ENCODE measurements at regions not wholly inside any gene's neighbourhood (a gene's known extent, or its start where the extent isn't known, plus 50 kb on each side); places are given as distances from the start of the nearest gene placed in this dataset.

- DNase-seq (ENCODE audit: low spot score in 2 of 2) (no peak), FAIRE-seq (no peak)
Observed at GRCh38 chr4:13316354-13316753, 167.8 kb downstream of the RAB28 start.

- no peak for FAIRE-seq
Observed at GRCh38 chr4:13313856-13314255, 170.3 kb downstream of the RAB28 start.

DNA sequence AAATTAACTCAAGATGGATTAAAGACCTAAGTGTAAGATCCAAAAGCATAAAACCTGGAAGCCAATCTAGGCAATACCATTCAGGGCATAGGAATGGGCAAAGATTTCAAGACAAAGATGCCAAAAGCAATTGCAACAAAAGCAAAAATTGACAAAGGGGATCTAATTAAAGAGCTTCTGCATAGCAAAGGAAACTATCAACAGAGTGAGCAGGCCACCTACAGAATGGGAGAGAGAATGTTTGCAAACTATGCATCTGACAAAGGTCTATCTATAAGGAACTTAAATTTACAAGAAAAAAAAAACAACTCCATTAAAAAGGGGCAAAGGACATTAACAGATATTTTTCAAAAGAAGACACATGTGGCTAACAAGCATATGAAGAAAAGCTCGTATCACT is 171.9 kb downstream of the RAB28 start:
- FAIRE-seq (no peak), DNase-seq (ENCODE audit: low spot score in 2 of 2) (no peak)

More at GRCh38 chr4:13313856-13314255, 170.3 kb downstream of the RAB28 start:
- no peak for DNase-seq (ENCODE audit: low spot score in 2 of 2)

- no peak for FAIRE-seq
Observed at GRCh38 chr4:13309751-13310150, 174.4 kb downstream of the RAB28 start.

DNA sequence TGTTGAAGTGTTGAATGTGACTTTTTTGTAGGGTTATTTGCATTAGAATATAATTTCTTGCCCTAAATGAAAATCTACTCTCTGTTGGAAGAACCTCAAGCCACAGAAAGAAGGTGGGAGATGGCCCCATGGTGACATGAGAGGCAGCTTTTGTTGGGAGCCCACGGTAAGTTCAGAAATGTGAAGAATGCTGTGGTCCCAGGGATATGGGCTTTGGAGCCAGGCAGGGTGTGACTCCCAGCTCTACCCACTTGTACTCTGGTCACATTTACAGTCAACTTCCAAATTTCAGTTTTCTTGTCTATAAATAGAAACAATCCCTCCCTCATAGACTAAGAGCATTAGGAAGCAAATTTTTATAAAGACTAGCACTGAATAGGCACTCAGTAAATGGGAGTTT is 177.8 kb downstream of the RAB28 start:
- FAIRE-seq (no peak), DNase-seq (ENCODE audit: low spot score in 2 of 2) (no peak)

More at GRCh38 chr4:13309751-13310150, 174.4 kb downstream of the RAB28 start:
- DNase-seq (ENCODE audit: low spot score in 2 of 2), result no peak

- FAIRE-seq, result no peak
- DNase-seq (ENCODE audit: low spot score in 2 of 2), result no peak
Observed at GRCh38 chr4:13302876-13303275, 181.3 kb downstream of the RAB28 start.

DNA sequence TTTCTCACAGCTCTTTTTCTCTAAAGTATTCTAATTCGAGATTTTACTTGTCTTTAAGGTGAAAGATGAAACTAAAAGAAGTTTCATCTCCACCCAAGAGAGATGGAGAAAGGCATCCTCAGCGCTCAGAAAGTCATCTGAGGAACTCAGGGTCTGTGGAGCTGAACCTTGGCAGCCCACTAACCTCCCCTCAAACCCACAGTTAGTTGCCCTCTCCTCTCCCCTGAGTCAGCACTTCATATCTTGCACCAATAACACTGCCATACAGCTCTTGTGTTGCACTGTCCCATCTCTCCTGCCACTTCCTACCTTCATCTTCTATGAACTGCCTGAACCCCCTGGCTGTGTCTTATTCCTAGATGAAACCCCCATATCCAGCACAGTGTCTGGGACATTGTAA is 184.8 kb downstream of the RAB28 start:
- no peak for FAIRE-seq
- no peak for DNase-seq (ENCODE audit: low spot score in 2 of 2)

DNA sequence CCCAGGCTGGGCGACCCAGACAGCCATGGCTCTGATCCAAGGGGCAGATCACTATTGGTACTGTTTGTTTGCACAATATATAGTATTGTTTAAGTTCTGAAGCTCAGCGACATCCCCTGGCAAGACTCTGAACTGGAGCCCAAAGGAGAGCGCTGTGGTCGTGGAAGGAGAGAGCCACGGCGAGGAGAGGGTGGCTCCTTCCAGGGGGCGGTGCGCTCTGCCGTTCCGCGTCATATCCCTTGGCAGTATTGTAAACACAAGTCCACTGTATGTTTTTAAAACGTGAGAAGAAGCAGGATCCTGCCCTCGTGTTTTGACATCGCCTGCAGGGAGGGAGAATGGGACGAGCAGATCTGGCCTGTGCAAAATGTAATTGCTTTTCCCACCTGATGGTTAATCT is 185.5 kb downstream of the RAB28 start:
- FAIRE-seq, result no peak
- no peak for DNase-seq (ENCODE audit: low spot score in 2 of 2)

- no peak for FAIRE-seq
- no peak for DNase-seq (ENCODE audit: low spot score in 2 of 2)
Observed at GRCh38 chr4:13296986-13297385, 187.2 kb downstream of the RAB28 start.

GRCh38 chr4:13294961-13295605 is 189.1 kb downstream of the RAB28 start:
- no peak for DNase-seq (ENCODE audit: low spot score in 2 of 2)

GRCh38 chr4:13292372-13292771 is 191.8 kb downstream of the RAB28 start:
- DNase-seq (ENCODE audit: low spot score in 2 of 2), result no peak

More at GRCh38 chr4:13294961-13295605, 189.1 kb downstream of the RAB28 start:
- FAIRE-seq, result no peak

DNA sequence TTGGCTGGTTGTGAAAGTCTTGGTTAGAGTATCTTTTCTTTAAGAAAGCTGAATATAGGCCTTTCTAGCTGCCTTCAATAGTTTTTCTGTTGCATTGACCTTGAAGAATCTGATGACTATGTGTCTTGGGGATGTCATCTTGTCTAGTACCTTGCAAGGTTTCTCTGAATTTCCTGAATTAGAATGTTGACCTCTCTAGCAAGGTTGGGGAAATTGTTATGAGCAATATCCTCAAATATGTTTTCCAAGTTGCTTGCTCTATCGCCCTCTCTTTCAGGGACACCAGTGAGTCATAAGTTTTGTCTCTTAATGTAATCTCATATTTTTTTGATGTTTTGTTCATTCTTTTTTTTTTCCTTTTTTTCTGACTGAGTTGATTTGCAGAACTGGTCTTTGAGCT is 194.7 kb downstream of the RAB28 start:
- DNase-seq (ENCODE audit: low spot score in 2 of 2) (no peak), FAIRE-seq (no peak)

More at GRCh38 chr4:13292372-13292771, 191.8 kb downstream of the RAB28 start:
- no peak for FAIRE-seq

GRCh38 chr4:13285336-13285735 is 198.8 kb downstream of the RAB28 start:
- FAIRE-seq (no peak), DNase-seq (ENCODE audit: low spot score in 2 of 2) (no peak)

GRCh38 chr4:13284932-13285331 is 199.2 kb downstream of the RAB28 start:
- FAIRE-seq (no peak), DNase-seq (ENCODE audit: low spot score in 2 of 2) (no peak)

DNA sequence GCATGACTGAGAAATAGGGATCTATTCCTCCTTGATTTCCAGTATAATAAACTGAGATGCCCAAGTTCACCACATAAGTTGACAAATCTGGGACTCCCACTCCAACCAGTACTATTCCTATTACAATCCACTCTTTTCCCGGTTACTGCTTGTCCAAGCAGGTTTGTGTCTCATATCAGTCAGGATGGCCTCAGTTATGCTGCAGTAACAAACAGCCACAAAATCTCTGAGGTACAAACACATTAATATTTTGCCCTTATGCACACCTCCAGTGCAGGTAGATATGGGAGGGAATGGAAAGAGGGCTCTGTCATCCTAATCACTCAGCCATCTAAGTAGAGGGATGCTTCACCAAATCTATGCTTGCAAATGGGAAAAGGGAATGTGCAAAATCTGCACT is 207.8 kb downstream of the RAB28 start:
- FAIRE-seq, result no peak
- no peak for DNase-seq (ENCODE audit: low spot score in 2 of 2)

DNA sequence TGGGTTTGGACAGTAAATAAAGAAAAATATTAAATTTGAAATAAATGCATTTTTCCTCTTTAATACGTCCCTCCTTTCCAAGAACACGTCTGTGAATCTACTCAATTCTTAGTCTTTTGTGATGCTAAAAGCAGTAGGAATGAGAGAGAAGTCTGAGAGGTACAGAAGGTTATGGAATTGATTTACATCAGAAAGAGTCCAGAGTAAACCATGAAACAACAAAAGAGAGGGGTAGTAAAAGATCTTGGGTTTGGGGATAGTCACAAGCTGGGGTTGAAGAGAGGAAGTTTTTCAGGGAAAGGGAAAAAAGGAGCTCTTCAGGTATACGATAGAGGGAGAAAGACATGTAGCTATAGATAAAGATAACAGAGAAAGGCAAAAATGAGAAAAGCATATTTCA is 215.4 kb downstream of the RAB28 start:
- FAIRE-seq, result no peak
- DNase-seq (ENCODE audit: low spot score in 2 of 2), result no peak

DNA sequence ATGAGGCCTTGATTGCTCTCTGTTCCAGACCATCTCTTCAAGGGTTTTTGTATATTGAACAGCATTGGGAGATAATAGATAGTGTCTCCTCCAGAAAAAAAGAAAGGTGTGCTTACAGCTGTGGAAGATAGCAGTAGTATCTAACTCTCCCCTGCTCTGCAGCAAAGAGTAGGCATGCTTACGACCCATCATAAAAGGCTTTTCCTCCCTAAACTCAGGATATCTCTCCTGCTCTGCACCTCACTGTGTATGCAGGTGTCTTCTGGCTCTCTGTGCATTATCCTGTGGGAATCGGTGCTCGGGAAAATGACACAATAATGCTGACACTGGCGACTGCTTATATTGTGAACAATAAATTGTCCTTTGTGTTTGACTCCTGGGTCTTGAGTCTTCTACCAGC is 216.0 kb downstream of the RAB28 start:
- DNase-seq (ENCODE audit: low spot score in 2 of 2) (no peak), FAIRE-seq (no peak)

DNA sequence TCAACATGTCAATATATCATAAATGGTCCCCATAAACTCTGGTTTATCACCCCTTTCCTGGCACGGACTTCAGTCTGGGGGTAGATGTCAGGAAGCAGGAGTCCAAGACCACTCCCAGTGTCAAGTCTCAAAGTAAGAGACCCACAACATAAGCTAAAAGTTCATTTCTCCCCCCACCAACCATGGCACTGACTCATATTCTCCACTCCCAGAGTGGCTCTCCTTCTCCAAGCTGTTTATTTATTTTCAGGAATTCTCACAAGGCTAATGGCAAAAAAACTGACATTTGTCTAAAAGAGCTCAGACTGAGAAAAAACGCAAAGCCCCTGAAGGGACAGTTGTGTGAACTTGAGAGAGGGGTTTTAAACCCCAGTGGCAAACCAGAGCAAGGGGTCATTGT is 217.0 kb downstream of the RAB28 start:
- FAIRE-seq (no peak), DNase-seq (ENCODE audit: low spot score in 2 of 2) (no peak)

DNA sequence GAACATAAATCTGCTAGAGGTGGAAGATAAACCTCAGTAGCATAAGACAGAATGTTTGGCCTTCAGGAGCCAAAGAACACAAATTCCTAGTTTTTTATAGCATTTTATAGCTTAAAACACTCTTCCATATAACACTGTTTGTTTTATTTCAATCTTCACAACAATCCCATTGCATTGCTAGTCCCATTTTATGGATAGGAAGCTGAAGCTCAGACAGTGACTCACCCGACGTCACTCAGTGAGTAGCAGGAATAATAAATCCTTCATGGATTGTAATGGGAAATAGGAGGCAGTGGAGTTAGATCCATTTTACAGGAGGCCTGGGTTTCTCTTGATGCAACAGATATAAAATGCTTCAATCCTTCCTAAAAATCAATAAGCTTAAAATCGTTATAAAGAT is 217.5 kb downstream of the RAB28 start:
- FAIRE-seq, result no peak
- DNase-seq (ENCODE audit: low spot score in 2 of 2), result no peak

- DNase-seq (ENCODE audit: low spot score in 2 of 2) (no peak), FAIRE-seq (no peak)
Observed at GRCh38 chr4:13263967-13264525, 220.1 kb downstream of the RAB28 start.

GRCh38 chr4:13262816-13263215 is 221.3 kb downstream of the RAB28 start:
- DNase-seq (ENCODE audit: low spot score in 2 of 2), result no peak

GRCh38 chr4:13261486-13262257 is 222.5 kb downstream of the RAB28 start:
- FAIRE-seq (no peak), DNase-seq (ENCODE audit: low spot score in 2 of 2) (no peak)

More at GRCh38 chr4:13262816-13263215, 221.3 kb downstream of the RAB28 start:
- FAIRE-seq, result no peak

Measured in frontal cortex (tissue), 3 donors.